ENCODE measurements at regions not wholly inside any gene's neighbourhood (a gene's known extent, or its start where the extent isn't known, plus 50 kb on each side); places are given as distances from the start of the nearest gene placed in this dataset.

- TF ChIP-seq CTCF (conservative IDR thresholded peaks at IDR 0.05; ENCODE audit: low read length) (no peak), EZH2phosphoT487 (IDR thresholded peaks at IDR 0.05; ENCODE audit: borderline replicate concordance) (no peak)
These were observed 109.9 kb upstream of the HEY2 start for GRCh38 chr6:125639466-125640020.

Measured in Loucy (cell line).